PC-3 (cell line): ENCODE measurements at regions not wholly inside any gene's neighbourhood (a gene's known extent, or its start where the extent isn't known, plus 50 kb on each side); places are given as distances from the start of the nearest gene placed in this dataset.

Experiments
- ATAC-seq: fragments of 200-7000 bp; cut with Tn5 transposase; 2 replicates; pipeline ENCODE4 v1.9.1; 2020; ENCODE audit warnings: mild to moderate bottlenecking, moderate library complexity
- BruUV-seq: library from RNA; stranded (reverse); fragments of 400-500 nt; replicated peaks from 2 replicates; lab custom pipeline; 2021; lab: Mats Ljungman, UMichigan
- CTCF ChIA-PET: fragments of 300-600 bp; sonication (Branson Sonifier 250); formaldehyde crosslinking; loops from one replicate; lab custom pipeline; 2022; ENCODE audit warnings: antibody characterized with exemption; lab: Charles Lee
- POLR2A ChIA-PET: fragments of 300-600 bp; sonication (Branson Sonifier 250); formaldehyde crosslinking; loops from one replicate; lab custom pipeline; 2022; ENCODE audit warnings: antibody characterized with exemption; ENCODE audit not compliant: unreplicated experiment; lab: Charles Lee
- DNase-seq: peaks from one replicate; pipeline ENCODE4 v3.0.0-alpha.2; 2015
- H2AFZ ChIP-seq: fragments of 300-600 bp; sonication (generic); 2 replicates; pipeline ENCODE4 v1.6.0; 2016; ENCODE audit warnings: antibody characterized with exemption, low read length
- H3F3A ChIP-seq: fragments of 300-600 bp; sonication (generic); one replicate; pipeline ENCODE4 v1.6.0; 2017; ENCODE audit warnings: antibody characterized with exemption, low read length, control low read depth, mild to moderate bottlenecking; ENCODE audit not compliant: unreplicated experiment
- H3K27ac ChIP-seq: fragments of 300-600 bp; sonication (generic); 2 replicates; pipeline ENCODE4 v1.5.1; 2016; ENCODE audit warnings: mild to moderate bottlenecking, low read length
- H3K27me3 ChIP-seq: fragments of 300-600 bp; sonication (generic); 2 replicates; pipeline ENCODE4 v1.6.1; 2016; ENCODE audit warnings: low read length, mixed read lengths
- H3K36me3 ChIP-seq: fragments of 300-600 bp; sonication (generic); 2 replicates; pipeline ENCODE4 v1.6.1; 2016; ENCODE audit warnings: low read depth, mixed run types, low read length, mixed read lengths
- H3K4me1 ChIP-seq: fragments of 300-600 bp; sonication (generic); 2 replicates; pipeline ENCODE4 v1.5.1; 2016; ENCODE audit warnings: low read length; ENCODE audit not compliant: insufficient read depth
- H3K4me2 ChIP-seq: fragments of 300-600 bp; sonication (generic); 2 replicates; pipeline ENCODE4 v1.6.0; 2016; ENCODE audit warnings: low read length
- H3K4me3 ChIP-seq: fragments of 300-600 bp; sonication (generic); 2 replicates; pipeline ENCODE4 v1.5.1; 2016; ENCODE audit warnings: mild to moderate bottlenecking, low read length, mixed read lengths
- H3K79me2 ChIP-seq: fragments of 300-600 bp; sonication (generic); 2 replicates; pipeline ENCODE4 v1.6.1; 2017; ENCODE audit warnings: low read length, mixed read lengths
- H3K9ac ChIP-seq: fragments of 300-600 bp; sonication (generic); 2 replicates; pipeline ENCODE4 v1.6.0; 2016; ENCODE audit warnings: mild to moderate bottlenecking, low read length
- H3K9me2 ChIP-seq: fragments of 300-600 bp; sonication (generic); replicated peaks from 2 replicates; pipeline ENCODE4 v1.6.1; 2016; ENCODE audit warnings: mixed run types, low read length, mixed read lengths
- H3K9me3 ChIP-seq: fragments of 300-600 bp; sonication (generic); 2 replicates; pipeline ENCODE4 v1.6.1; 2016; ENCODE audit warnings: low read length, mixed read lengths
- H4K20me1 ChIP-seq: fragments of 300-600 bp; sonication (generic); 2 replicates; pipeline ENCODE4 v1.6.1; 2016; ENCODE audit warnings: low read length, mixed read lengths
- CTCF ChIP-seq: fragments of 300-600 bp; sonication (generic); conservative IDR thresholded peaks from 2 replicates; pipeline ENCODE4 v1.5.1; 2017; ENCODE audit warnings: antibody characterized with exemption, low read depth, mild to moderate bottlenecking, low read length
- EZH2 ChIP-seq: fragments of 300-600 bp; sonication (generic); IDR thresholded peaks from one replicate; pipeline ENCODE4 v1.6.1; 2017; ENCODE audit warnings: antibody characterized with exemption, mild to moderate bottlenecking, low read length; ENCODE audit not compliant: unreplicated experiment
- EZH2phosphoT487 ChIP-seq: fragments of 300-600 bp; sonication (generic); IDR thresholded peaks from 2 replicates; pipeline ENCODE4 v1.6.1; 2018; ENCODE audit warnings: mild to moderate bottlenecking, antibody characterized with exemption, low read length, borderline replicate concordance
- intact Hi-C: fragments of 100-400 bp; cut with micrococcal nuclease; formaldehyde crosslinking; loops from 2 replicates; pipeline ENCODE4 v1.9.0; 2023

GRCh38 chr2:43055985-43056384 lies 170.4 kb downstream of the ZFP36L2 start:
- intact Hi-C loops = no loop called here

GRCh38 chr2:43055086-43055912 lies 171.1 kb downstream of the ZFP36L2 start:
- DNase-seq (no peak), ATAC-seq (no peak)
- Histone ChIP-seq H3K9me2 (no peaks in the 10 kb centered on the region), H3K27ac (no peak overlapping the region), H3K36me3 (no peaks in the 10 kb centered on the region), H3K9ac (no peak overlapping the region), H3K4me2 (no peak overlapping the region), H3K4me3 (no peak overlapping the region), H3K79me2 (no peaks in the 10 kb centered on the region), H3K27me3 (no peaks in the 10 kb centered on the region), H3K9me3 (no peaks in the 10 kb centered on the region), H2AFZ (no peak overlapping the region), H4K20me1 (no peaks in the 10 kb centered on the region), H3K4me1 (peaks cover 28% of the 10 kb centered on the region), H3F3A (no peaks in the 10 kb centered on the region)
- intact Hi-C loops = no loop called here
- POLR2A ChIA-PET = no interaction called here
- no peak for TF ChIP-seq EZH2
- TF ChIP-seq EZH2phosphoT487 = no peak
- no peak for TF ChIP-seq CTCF
- BruUV-seq = no TSS peak
- CTCF ChIA-PET = no interaction called here

More at GRCh38 chr2:43055985-43056384, 170.4 kb downstream of the ZFP36L2 start:
- Histone ChIP-seq H3K79me2 (no peaks in the 10 kb centered on the region), H4K20me1 (no peaks in the 10 kb centered on the region), H3K4me3 (no peak overlapping the region), H3K4me2 (no peak overlapping the region), H3F3A (no peaks in the 10 kb centered on the region), H3K27ac (no peak overlapping the region), H3K9ac (no peak overlapping the region), H3K27me3 (no peaks in the 10 kb centered on the region), H3K36me3 (no peaks in the 10 kb centered on the region), H3K9me2 (no peaks in the 10 kb centered on the region), H3K9me3 (no peaks in the 10 kb centered on the region), H2AFZ (no peak overlapping the region), H3K4me1 (peaks cover 24% of the 10 kb centered on the region)
- ATAC-seq (no peak), DNase-seq (no peak)
- TF ChIP-seq CTCF (no peak), EZH2 (no peak)
- no TSS peak for BruUV-seq
- POLR2A ChIA-PET = no interaction called here
- CTCF ChIA-PET = no interaction called here

GRCh38 chr2:43054367-43054766 lies 172.0 kb downstream of the ZFP36L2 start:
- H2AFZ ChIP-seq = no peak overlapping the region
- intact Hi-C loops = no loop called here
- no peaks in the 10 kb centered on the region for H4K20me1 ChIP-seq
- H3K9me2 ChIP-seq = no peaks in the 10 kb centered on the region
- H3K27me3 ChIP-seq = no peaks in the 10 kb centered on the region
- CTCF ChIA-PET = no interaction called here
- no peak overlapping the region for H3K27ac ChIP-seq
- no peak overlapping the region for H3K9ac ChIP-seq
- no peaks in the 10 kb centered on the region for H3F3A ChIP-seq
- POLR2A ChIA-PET = no interaction called here
- no peak overlapping the region for H3K4me3 ChIP-seq
- TF ChIP-seq CTCF = no peak
- no peak for TF ChIP-seq EZH2
- no peak for TF ChIP-seq EZH2phosphoT487
- peaks cover 23% of the 10 kb centered on the region for H3K4me1 ChIP-seq
- H3K9me3 ChIP-seq = no peaks in the 10 kb centered on the region
- ATAC-seq (no peak), DNase-seq (no peak)
- H3K79me2 ChIP-seq = no peaks in the 10 kb centered on the region
- no peaks in the 10 kb centered on the region for H3K36me3 ChIP-seq
- BruUV-seq = no TSS peak
- no peak overlapping the region for H3K4me2 ChIP-seq
